Omental fat pad (tissue), 3 donors: ENCODE measurements at regions not wholly inside any gene's neighbourhood (a gene's known extent, or its start where the extent isn't known, plus 50 kb on each side); places are given as distances from the start of the nearest gene placed in this dataset.

Source experiments
- ATAC-seq: fragments of 150-250 bp; one replicate; pipeline ENCODE4 v1.9.1; 2016; ENCODE audit warnings: mild to moderate bottlenecking, moderate library complexity; ENCODE audit not compliant: low FRiP score
- DNase-seq: peaks from one replicate; pipeline ENCODE4 v3.0.0-alpha.2; 2019; ENCODE audit warnings: low spot score
- CTCF ChIP-seq, 3 donors: fragments of 450-650 bp; IDR thresholded peaks; one replicate each; pipeline ENCODE4 v1.5.1; 2016 to 2017; ENCODE audit warnings: antibody characterized with exemption in 3 of 3, mild to moderate bottlenecking in 3 of 3, moderate library complexity in 2 of 3

DNA sequence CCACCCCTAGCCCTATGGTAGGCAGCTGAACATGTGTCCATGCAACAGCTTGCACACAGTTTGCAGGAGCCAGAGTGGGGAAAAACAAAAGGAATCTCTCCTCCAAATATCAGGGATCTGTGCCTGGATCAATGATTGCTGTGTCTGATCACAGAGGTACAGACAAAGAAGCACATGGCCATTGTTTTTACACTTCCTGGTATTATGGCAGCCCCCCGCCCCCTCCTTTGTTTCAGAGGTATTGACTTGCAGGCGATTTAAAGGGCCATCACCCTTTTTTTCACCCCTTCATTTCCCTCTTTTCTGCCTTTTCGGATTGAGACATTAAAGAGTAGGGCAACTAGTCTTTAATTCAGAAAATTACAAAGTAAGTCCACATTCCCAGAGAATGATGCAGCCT is 453.0 kb upstream of the LUZP2 start:
- no peak for TF ChIP-seq CTCF (IDR thresholded peaks at IDR 0.05)
- no peak for ATAC-seq
- no peak for DNase-seq

- no peak for TF ChIP-seq CTCF (IDR thresholded peaks at IDR 0.05)
- ATAC-seq: no peak
Observed at GRCh38 chr11:24046731-24047130, 450.1 kb upstream of the LUZP2 start.

GRCh38 chr11:24056051-24056450 is 440.8 kb upstream of the LUZP2 start:
- DNase-seq (no peak), ATAC-seq (no peak)
- TF ChIP-seq CTCF (IDR thresholded peaks at IDR 0.05): no peak

More at GRCh38 chr11:24046731-24047130, 450.1 kb upstream of the LUZP2 start:
- DNase-seq: no peak

DNA sequence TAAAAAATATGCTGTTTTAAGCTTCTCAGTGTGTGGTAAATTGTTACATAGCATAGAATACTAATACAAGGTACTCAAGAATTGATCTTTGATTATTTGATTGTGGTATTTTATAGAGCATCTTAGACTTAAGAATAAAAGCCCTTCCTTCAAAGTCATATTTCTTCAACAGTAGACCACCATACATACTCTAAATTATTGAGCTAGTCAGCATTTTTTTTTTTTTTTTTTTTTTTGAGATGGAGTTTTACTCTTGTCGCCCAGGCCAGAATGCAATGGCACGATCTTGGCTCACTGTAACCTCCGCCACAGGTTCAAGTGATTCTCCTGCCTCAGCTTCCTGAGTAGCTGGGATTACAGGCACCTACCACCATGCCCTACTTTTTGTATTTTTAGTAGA is 436.7 kb upstream of the LUZP2 start:
- ATAC-seq: no peak
- no peak for DNase-seq
- no peak for TF ChIP-seq CTCF (IDR thresholded peaks at IDR 0.05)

GRCh38 chr11:24064309-24064903 is 432.4 kb upstream of the LUZP2 start:
- no peak for ATAC-seq
- TF ChIP-seq CTCF (IDR thresholded peaks at IDR 0.05): no peak
- no peak for DNase-seq

GRCh38 chr11:24068197-24068596 is 428.7 kb upstream of the LUZP2 start:
- no peak for ATAC-seq

More at GRCh38 chr11:24068197-24068596, 428.7 kb upstream of the LUZP2 start:
- DNase-seq: no peak
- TF ChIP-seq CTCF (IDR thresholded peaks at IDR 0.05): no peak
